ENCODE measurements at regions not wholly inside any gene's neighbourhood (a gene's known extent, or its start where the extent isn't known, plus 50 kb on each side); places are given as distances from the start of the nearest gene placed in this dataset.
"Not testable (repeated sequence)": the region's sequence is repeated elsewhere in the genome, so short reads cannot be mapped to it uniquely, and the experiment has no call there.

- Histone ChIP-seq H3K27me3 (no peaks in the 10 kb centered on the region), H3K4me1 (no peaks in the 10 kb centered on the region), H3K4me3 (no peak overlapping the region), H3K36me3 (no peaks in the 10 kb centered on the region), H3K27ac (no peak overlapping the region), H3K9me3 (no peaks in the 10 kb centered on the region)
- TF ChIP-seq POLR2AphosphoS5 (IDR thresholded peaks at IDR 0.05), result no peak
- no peak for TF ChIP-seq POLR2A (IDR thresholded peaks at IDR 0.05)
- no peak for TF ChIP-seq EP300 (IDR thresholded peaks at IDR 0.05)
- no peak for TF ChIP-seq CTCF (IDR thresholded peaks at IDR 0.05)
- ATAC-seq (ENCODE audit: low FRiP score in 2 of 2), result no peak
- 82 to 84% methylated on average over 4 of the region's 4 CpGs for WGBS, 2 donors
- DNase-seq, result no peak
These were observed 555.0 kb downstream of the ANKRD50 start for GRCh38 chr4:124157396-124158083.

- WGBS, 2 donors, result 93 to 96% methylated on average over 1 of the region's 1 CpG
- ATAC-seq (ENCODE audit: low FRiP score in 2 of 2) (no peak), DNase-seq (no peak)
- Histone ChIP-seq H3K9me3 (no peaks in the 10 kb centered on the region), H3K4me1 (no peaks in the 10 kb centered on the region), H3K27ac (no peak overlapping the region), H3K36me3 (no peaks in the 10 kb centered on the region), H3K27me3 (no peaks in the 10 kb centered on the region), H3K4me3 (no peak overlapping the region)
- TF ChIP-seq CTCF (IDR thresholded peaks at IDR 0.05) (no peak), POLR2AphosphoS5 (IDR thresholded peaks at IDR 0.05) (no peak), EP300 (IDR thresholded peaks at IDR 0.05) (no peak), POLR2A (IDR thresholded peaks at IDR 0.05) (no peak)
These were observed 549.1 kb downstream of the ANKRD50 start for GRCh38 chr4:124163401-124163800.

GRCh38 chr4:124167602-124168001 lies 544.9 kb downstream of the ANKRD50 start:
- Histone ChIP-seq H3K4me3 (no peak overlapping the region), H3K4me1 (no peaks in the 10 kb centered on the region), H3K27me3 (no peaks in the 10 kb centered on the region), H3K36me3 (no peaks in the 10 kb centered on the region), H3K9me3 (no peaks in the 10 kb centered on the region), H3K27ac (no peak overlapping the region)
- 97 to 100% methylated on average over 2 of the region's 2 CpGs for WGBS, 2 donors
- TF ChIP-seq EP300 (IDR thresholded peaks at IDR 0.05) (no peak), CTCF (IDR thresholded peaks at IDR 0.05) (no peak), POLR2AphosphoS5 (IDR thresholded peaks at IDR 0.05) (no peak), POLR2A (IDR thresholded peaks at IDR 0.05) (no peak)
- ATAC-seq (ENCODE audit: low FRiP score in 2 of 2) (no peak), DNase-seq (no peak)

- H3K4me1 ChIP-seq; H3K9me3 ChIP-seq; DNase-seq; H3K36me3 ChIP-seq; H3K4me3 ChIP-seq; H3K27ac ChIP-seq; H3K27me3 ChIP-seq; ATAC-seq (ENCODE audit: low FRiP score in 2 of 2): not testable (repeated sequence)
- 79 to 89% methylated on average over 1 of the region's 1 CpG for WGBS, 2 donors
These were observed 543.0 kb downstream of the ANKRD50 start for GRCh38 chr4:124169524-124169923.

GRCh38 chr4:124173912-124174311 lies 538.6 kb downstream of the ANKRD50 start:
- 79 to 84% methylated on average over 2 of the region's 2 CpGs for WGBS, 2 donors
- no peak for DNase-seq
- TF ChIP-seq POLR2AphosphoS5 (IDR thresholded peaks at IDR 0.05) (no peak), EP300 (IDR thresholded peaks at IDR 0.05) (no peak), POLR2A (IDR thresholded peaks at IDR 0.05) (no peak), CTCF (IDR thresholded peaks at IDR 0.05) (no peak)
- Histone ChIP-seq H3K4me3 (no peak overlapping the region), H3K27ac (no peak overlapping the region), H3K27me3 (no peaks in the 10 kb centered on the region), H3K36me3 (no peaks in the 10 kb centered on the region), H3K4me1 (no peaks in the 10 kb centered on the region), H3K9me3 (no peaks in the 10 kb centered on the region)
- no peak for ATAC-seq (ENCODE audit: low FRiP score in 2 of 2)

Data from upper lobe of left lung (tissue), 6 donors.